H9 (cell line): ENCODE measurements at regions not wholly inside any gene's neighbourhood (a gene's known extent, or its start where the extent isn't known, plus 50 kb on each side); places are given as distances from the start of the nearest gene placed in this dataset.

Experiments
- DNase-seq: peaks from one replicate; pipeline ENCODE4 v3.0.0-alpha.2; 2017
- H2AFZ ChIP-seq: one replicate; pipeline ENCODE4 v1.6.1; 2013; ENCODE audit warnings: mild to moderate bottlenecking, low read length, control low read depth, moderate library complexity
- H2AK5ac ChIP-seq: 2 replicates; pipeline ENCODE4 v1.6.1; 2013; ENCODE audit warnings: low read length, control low read depth, mixed read lengths; ENCODE audit not compliant: insufficient read length
- H2BK120ac ChIP-seq: one replicate; pipeline ENCODE4 v1.6.1; 2013; ENCODE audit warnings: low read depth, mild to moderate bottlenecking, low read length, control low read depth, inconsistent platforms; ENCODE audit not compliant: poor library complexity, severe bottlenecking
- H2BK12ac ChIP-seq: 2 replicates; pipeline ENCODE4 v1.6.1; 2013; ENCODE audit warnings: low read length, control low read depth, mixed read lengths, low read depth; ENCODE audit not compliant: insufficient read length
- H2BK15ac ChIP-seq: 2 replicates; pipeline ENCODE4 v1.6.1; 2013; ENCODE audit warnings: low read depth, low read length, control low read depth
- H2BK20ac ChIP-seq: one replicate; pipeline ENCODE4 v1.6.1; 2013; ENCODE audit warnings: low read depth, mild to moderate bottlenecking, low read length, control low read depth, inconsistent platforms; ENCODE audit not compliant: poor library complexity, severe bottlenecking
- H2BK5ac ChIP-seq: 2 replicates; pipeline ENCODE4 v1.6.1; 2013; ENCODE audit warnings: low read length, control low read depth, mixed read lengths; ENCODE audit not compliant: insufficient read length
- H3K14ac ChIP-seq: 2 replicates; pipeline ENCODE4 v1.6.1; 2013; ENCODE audit warnings: low read length, control low read depth; ENCODE audit not compliant: insufficient read depth
- H3K18ac ChIP-seq: 2 replicates; pipeline ENCODE4 v1.6.1; 2013; ENCODE audit warnings: low read depth, mild to moderate bottlenecking, mixed read lengths, low read length, control low read depth; ENCODE audit not compliant: insufficient read length
- H3K23ac ChIP-seq: 2 replicates; pipeline ENCODE4 v1.6.1; 2013; ENCODE audit warnings: low read length, control low read depth, mixed read lengths, low read depth; ENCODE audit not compliant: insufficient read length
- H3K23me2 ChIP-seq: 2 replicates; pipeline ENCODE4 v1.6.1; 2013; ENCODE audit warnings: low read depth, mild to moderate bottlenecking, mixed read lengths, low read length, control low read depth; ENCODE audit not compliant: insufficient read length, poor library complexity, severe bottlenecking
- H3K27ac ChIP-seq: 2 replicates; pipeline ENCODE4 v1.5.1; 2013; ENCODE audit warnings: low read length, control low read depth, mixed read lengths, low read depth; ENCODE audit not compliant: insufficient read length
- H3K27me3 ChIP-seq: 2 replicates; pipeline ENCODE4 v1.6.1; 2013; ENCODE audit warnings: low read length, control low read depth, inconsistent platforms; ENCODE audit not compliant: insufficient read depth
- H3K4ac ChIP-seq: 2 replicates; pipeline ENCODE4 v1.6.1; 2013; ENCODE audit warnings: low read depth, mild to moderate bottlenecking, control low read depth, inconsistent platforms, low read length, moderate library complexity
- H3K4me1 ChIP-seq: 2 replicates; pipeline ENCODE4 v1.6.1; 2013; ENCODE audit warnings: low read length, control low read depth, inconsistent platforms; ENCODE audit not compliant: insufficient read depth
- H3K4me2 ChIP-seq: 2 replicates; pipeline ENCODE4 v1.6.1; 2013; ENCODE audit warnings: low read length, control low read depth, mixed read lengths; ENCODE audit not compliant: insufficient read length, insufficient read depth
- H3K56ac ChIP-seq: 2 replicates; pipeline ENCODE4 v1.6.1; 2013; ENCODE audit warnings: low read depth, mild to moderate bottlenecking, mixed read lengths, low read length, control low read depth; ENCODE audit not compliant: insufficient read length
- H3K79me1 ChIP-seq: 2 replicates; pipeline ENCODE4 v1.6.1; 2013; ENCODE audit warnings: low read depth, mild to moderate bottlenecking, moderate library complexity, low read length, control low read depth, inconsistent platforms; ENCODE audit not compliant: insufficient read depth, poor library complexity, severe bottlenecking
- H3K79me2 ChIP-seq: 2 replicates; pipeline ENCODE4 v1.6.1; 2013; ENCODE audit warnings: low read length, control low read depth, inconsistent platforms; ENCODE audit not compliant: insufficient read depth
- H3K9ac ChIP-seq: 2 replicates; pipeline ENCODE4 v1.6.1; 2013; ENCODE audit warnings: low read length, control low read depth, mixed read lengths; ENCODE audit not compliant: insufficient read length; ENCODE audit errors: extremely low read depth
- H3K9me3 ChIP-seq: one replicate; pipeline ENCODE4 v1.6.1; 2013; ENCODE audit warnings: low read depth, low read length, inconsistent platforms; ENCODE audit not compliant: control insufficient read depth
- H3T11ph ChIP-seq: one replicate; pipeline ENCODE4 v1.6.1; 2013; ENCODE audit warnings: mild to moderate bottlenecking, low read length, control low read depth, inconsistent platforms
- H4K20me1 ChIP-seq: one replicate; pipeline ENCODE4 v1.6.1; 2013; ENCODE audit not compliant: control insufficient read depth, insufficient read length, insufficient read depth
- H4K5ac ChIP-seq: 2 replicates; pipeline ENCODE4 v1.6.1; 2013; ENCODE audit warnings: low read depth, mild to moderate bottlenecking, mixed read lengths, low read length, control low read depth; ENCODE audit not compliant: insufficient read length
- H4K8ac ChIP-seq: replicated peaks from 2 replicates; pipeline ENCODE4 v1.6.1; 2013; ENCODE audit warnings: low read length, control low read depth, mixed read lengths, low read depth; ENCODE audit not compliant: insufficient read length
- H4K91ac ChIP-seq: 2 replicates; pipeline ENCODE4 v1.6.1; 2013; ENCODE audit warnings: low read depth, mild to moderate bottlenecking, moderate library complexity, mixed read lengths, low read length, control low read depth; ENCODE audit not compliant: insufficient read length
- H3K27ac Mint-ChIP-seq, 3 experiments: 2 replicates in 2 of 3; 3 replicates in 1 of 3; pipeline ENCODE4 v1.8.0; 2020 to 2021; ENCODE audit warnings: mixed read lengths in 3 of 3, mild to moderate bottlenecking in 1 of 3, moderate library complexity in 1 of 3
- H3K27me3 Mint-ChIP-seq: 2 replicates; pipeline ENCODE4 v1.8.0; 2021; ENCODE audit warnings: low read depth, mild to moderate bottlenecking, moderate library complexity, mixed read lengths
- H3K36me3 Mint-ChIP-seq, 3 experiments: 2 replicates in 2 of 3; 3 replicates in 1 of 3; pipeline ENCODE4 v1.8.0; 2020 to 2021; ENCODE audit warnings: low read depth in 3 of 3, mixed read lengths in 3 of 3; ENCODE audit not compliant: insufficient read depth in 1 of 3
- H3K4me1 Mint-ChIP-seq, 2 experiments: 2 replicates each; pipeline ENCODE4 v1.8.0; 2020; ENCODE audit warnings: mixed read lengths in 2 of 2
- H3K4me3 Mint-ChIP-seq, 2 experiments: 2 replicates in 1 of 2; 3 replicates in 1 of 2; pipeline ENCODE4 v1.8.0; 2020 to 2021; ENCODE audit warnings: mild to moderate bottlenecking in 2 of 2, mixed read lengths in 2 of 2, moderate library complexity in 1 of 2
- H3K9me3 Mint-ChIP-seq, 2 experiments: 2 replicates in 1 of 2; 3 replicates in 1 of 2; pipeline ENCODE4 v1.8.0; 2020; ENCODE audit warnings: mild to moderate bottlenecking in 2 of 2, mixed read lengths in 2 of 2, moderate library complexity in 1 of 2
- CTCF ChIP-seq: fragments of 200-600 bp; sonication (generic); conservative IDR thresholded peaks from 3 replicates; pipeline ENCODE4 v1.8.0; 2021; ENCODE audit warnings: antibody characterized with exemption, mild to moderate bottlenecking
- WGBS: extraction: QIAGEN DNeasy Blood & Tissue Kit; methylation state at CpG from one replicate; pipeline ENCODE4 v1.1.7; 2013; ENCODE audit warnings: missing lambda C conversion rate, low lambda C conversion rate, mixed read lengths; ENCODE audit not compliant: insufficient read length; ENCODE audit errors: extremely low coverage; 5-methylcytosine and 5-hydroxymethylcytosine counted together

DNA sequence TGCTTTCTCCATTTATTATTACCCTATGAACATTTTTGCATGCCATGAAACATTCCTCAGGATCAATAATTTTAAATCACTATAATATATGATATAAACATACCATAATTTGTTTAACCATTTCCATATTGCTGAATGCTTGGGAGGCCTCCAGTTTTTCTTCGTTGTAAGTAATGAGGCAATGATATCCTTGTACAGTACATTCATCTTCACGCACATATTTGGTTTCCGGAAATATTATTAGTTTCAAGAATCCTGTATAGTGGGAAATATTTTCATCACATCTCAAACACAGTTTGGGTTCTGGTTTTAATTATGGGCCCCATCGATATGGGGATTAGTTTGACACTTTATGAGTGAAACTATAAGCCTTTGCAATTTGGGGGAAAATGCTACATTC, 135.4 kb downstream of the HS3ST3B1 start:
- Histone ChIP-seq H2BK5ac (no peak overlapping the region), H3K56ac (no peak overlapping the region), H2AFZ (no peak overlapping the region), H3T11ph (no peak overlapping the region), H4K8ac (no peak overlapping the region), H2BK20ac (no peak overlapping the region), H3K9me3 (no peaks in the 10 kb centered on the region), H4K91ac (no peak overlapping the region), H3K27me3 (no peaks in the 10 kb centered on the region), H3K18ac (no peak overlapping the region), H2BK120ac (no peak overlapping the region), H3K23ac (no peak overlapping the region), H3K4me2 (no peak overlapping the region), H3K79me2 (no peaks in the 10 kb centered on the region), H3K79me1 (no peaks in the 10 kb centered on the region), H3K4ac (no peak overlapping the region), H3K4me1 (no peaks in the 10 kb centered on the region), H3K27ac (no peak overlapping the region), H4K5ac (no peak overlapping the region), H2BK15ac (no peak overlapping the region), H3K9ac (no peak overlapping the region), H2AK5ac (no peak overlapping the region), H4K20me1 (no peaks in the 10 kb centered on the region), H3K14ac (no peak overlapping the region), H3K23me2 (no peaks in the 10 kb centered on the region), H2BK12ac (no peak overlapping the region)
- Mint-ChIP-seq H3K27me3 (no peaks in the 10 kb centered on the region; the same call in 1 of the 2 replicates), H3K4me1 (peaks cover 4% of the 10 kb centered on the region in 2 experiments; a peak in 2 of 4 replicates), H3K4me3 (no peak overlapping the region), H3K27ac (no peak overlapping the region), H3K9me3 (no peaks in the 10 kb centered on the region; a peak in 1 of 5 replicates), H3K36me3 (no peaks in the 10 kb centered on the region)
- no peak for DNase-seq
- WGBS, result no CpG with 5 or more reads among the region's 4 CpGs
- no peak for TF ChIP-seq CTCF
